ENCODE measurements at regions not wholly inside any gene's neighbourhood (a gene's known extent, or its start where the extent isn't known, plus 50 kb on each side); places are given as distances from the start of the nearest gene placed in this dataset.

DNA sequence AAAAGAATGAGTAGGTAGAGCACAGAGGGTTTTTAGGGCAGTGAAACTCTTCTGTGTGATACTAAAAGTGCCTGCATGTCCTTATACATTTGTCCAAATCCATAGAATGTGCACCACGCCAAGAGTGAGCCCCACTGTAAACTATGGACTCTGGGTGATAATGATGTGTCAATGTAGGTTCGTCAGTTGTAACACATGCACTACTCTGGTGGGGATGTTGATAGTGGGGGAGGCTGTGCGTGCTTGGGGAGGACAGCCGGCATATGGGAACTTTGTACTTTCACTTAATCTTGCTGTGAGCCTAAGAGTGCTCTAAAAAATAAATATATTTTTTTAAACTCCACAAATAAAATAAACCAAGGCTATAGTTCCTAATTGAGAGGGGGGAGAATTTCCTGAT, 319.2 kb downstream of the SHQ1 start:
- no peak for TF ChIP-seq CTCF (IDR thresholded peaks at IDR 0.05)
- TF ChIP-seq POLR2A (IDR thresholded peaks at IDR 0.05), result no peak

Data from gastroesophageal sphincter (tissue), 3 donors.